HuH-7.5 (cell line): ENCODE measurements at regions not wholly inside any gene's neighbourhood (a gene's known extent, or its start where the extent isn't known, plus 50 kb on each side); places are given as distances from the start of the nearest gene placed in this dataset.

Experiments used
- DNase-seq: peaks from one replicate; pipeline ENCODE4 v3.0.0; 2011; ENCODE audit warnings: low spot score

GRCh38 chr2:43085505-43085904 lies 140.9 kb downstream of the ZFP36L2 start:
- DNase-seq, result no peak

DNA sequence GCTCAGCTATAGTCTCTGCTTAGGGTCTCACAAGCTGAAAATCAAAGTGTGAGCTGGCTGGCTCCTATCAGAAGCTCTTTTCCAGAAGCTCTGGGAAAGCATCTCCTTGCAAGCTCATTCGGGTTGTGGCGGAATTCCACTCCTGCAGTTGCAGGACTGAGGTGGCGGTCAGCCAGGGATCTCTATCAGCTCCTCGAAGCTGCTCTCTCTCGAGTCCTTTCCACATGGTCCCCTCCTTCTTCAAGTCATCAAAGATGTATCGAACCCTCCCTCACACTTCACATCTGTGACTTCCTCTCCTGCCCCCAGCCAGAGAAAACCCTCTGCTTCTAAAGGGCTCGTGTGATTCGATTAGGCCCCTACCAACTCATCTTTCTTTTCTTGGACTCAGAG lies 141.7 kb downstream of the ZFP36L2 start:
- no peak for DNase-seq

GRCh38 chr2:43083710-43084698 lies 142.4 kb downstream of the ZFP36L2 start:
- DNase-seq, result no peak

- DNase-seq, result no peak
These were observed 143.3 kb downstream of the ZFP36L2 start for GRCh38 chr2:43082903-43083677.

GRCh38 chr2:43082111-43082894 lies 144.1 kb downstream of the ZFP36L2 start:
- no peak for DNase-seq

GRCh38 chr2:43081131-43081765 lies 145.2 kb downstream of the ZFP36L2 start:
- DNase-seq, result no peak

- no peak for DNase-seq
These were observed 145.8 kb downstream of the ZFP36L2 start for GRCh38 chr2:43080571-43081021.

GRCh38 chr2:43078781-43079755 lies 147.3 kb downstream of the ZFP36L2 start:
- no peak for DNase-seq

DNA sequence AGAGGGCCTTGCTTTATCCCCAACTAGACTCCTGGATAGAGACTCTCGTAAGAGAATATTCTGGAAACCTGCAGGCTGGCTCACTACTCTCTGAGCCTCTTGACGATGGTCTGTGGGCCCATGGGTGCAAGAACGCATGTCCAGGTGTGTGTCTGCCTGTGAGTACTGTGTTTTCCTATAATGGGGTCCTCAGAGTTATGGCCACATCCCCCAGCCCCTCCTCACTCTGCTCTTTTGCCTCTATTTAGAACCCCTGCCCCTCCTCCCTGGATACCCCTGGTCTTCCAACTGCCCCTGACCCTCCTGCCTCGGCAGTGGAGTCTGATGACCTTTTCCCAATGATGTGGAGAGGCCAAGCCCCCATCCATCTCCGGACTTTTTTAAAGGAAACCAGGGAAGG lies 148.1 kb downstream of the ZFP36L2 start:
- DNase-seq, result no peak

- DNase-seq, result no peak
These were observed 148.5 kb downstream of the ZFP36L2 start for GRCh38 chr2:43077876-43078275.

DNA sequence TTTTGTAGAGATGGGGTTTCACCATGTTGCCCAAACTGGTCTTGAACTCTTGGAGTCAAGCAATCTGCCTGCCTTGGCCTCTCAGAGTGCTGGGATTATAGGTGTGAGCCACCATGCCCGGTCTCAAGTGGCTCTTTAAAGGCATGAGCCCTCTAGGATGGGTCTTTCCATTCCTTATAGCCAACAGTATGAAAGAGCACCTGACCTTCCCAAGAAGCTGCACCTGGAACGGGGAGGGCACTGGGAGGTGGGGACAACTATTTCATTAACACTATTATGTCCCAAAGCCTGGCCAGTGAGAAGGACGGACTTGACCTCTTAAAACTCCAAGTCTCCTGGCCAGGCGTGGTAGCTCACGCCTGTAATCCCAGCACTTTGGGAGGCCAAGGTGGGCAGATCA lies 149.7 kb downstream of the ZFP36L2 start:
- DNase-seq, result no peak

DNA sequence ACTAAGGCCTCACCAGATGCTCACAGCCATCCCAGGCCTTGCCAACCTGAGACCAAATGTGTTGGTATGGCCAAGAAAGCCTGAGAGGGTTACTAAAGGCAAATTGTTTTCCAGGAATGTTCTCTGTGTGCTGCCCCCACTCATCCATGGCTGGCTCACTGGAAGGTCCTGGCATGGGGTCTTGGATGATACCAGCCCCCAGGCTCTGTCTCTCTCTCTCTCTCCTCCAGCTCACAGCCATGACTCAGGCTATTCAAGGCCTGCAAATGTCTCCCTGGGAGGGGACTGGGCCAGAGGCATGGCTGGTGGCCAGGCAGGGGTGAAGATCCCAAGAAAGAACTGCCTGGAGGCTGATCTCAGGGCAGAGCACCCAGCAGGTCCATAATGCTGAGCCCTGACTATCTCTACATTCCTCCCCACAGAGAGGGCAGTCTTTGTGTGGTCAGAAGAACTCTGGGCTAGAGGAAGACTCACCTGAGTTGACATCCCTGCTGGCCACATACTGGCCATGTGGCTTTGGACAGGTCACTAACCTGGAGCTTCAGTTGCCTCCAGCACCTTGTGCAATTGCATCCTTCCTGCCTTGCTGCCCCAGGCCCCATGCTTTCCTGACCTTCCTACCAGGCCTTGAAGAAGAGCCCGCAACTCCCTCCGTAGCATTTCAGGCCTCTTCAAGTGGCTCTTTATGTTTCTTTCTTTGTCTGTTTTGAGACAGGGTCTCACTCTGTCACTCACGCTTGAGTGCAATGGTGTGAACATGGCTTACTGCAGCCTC lies 150.4 kb downstream of the ZFP36L2 start:
- no peak for DNase-seq

GRCh38 chr2:43075054-43075593 lies 151.3 kb downstream of the ZFP36L2 start:
- DNase-seq, result no peak

DNA sequence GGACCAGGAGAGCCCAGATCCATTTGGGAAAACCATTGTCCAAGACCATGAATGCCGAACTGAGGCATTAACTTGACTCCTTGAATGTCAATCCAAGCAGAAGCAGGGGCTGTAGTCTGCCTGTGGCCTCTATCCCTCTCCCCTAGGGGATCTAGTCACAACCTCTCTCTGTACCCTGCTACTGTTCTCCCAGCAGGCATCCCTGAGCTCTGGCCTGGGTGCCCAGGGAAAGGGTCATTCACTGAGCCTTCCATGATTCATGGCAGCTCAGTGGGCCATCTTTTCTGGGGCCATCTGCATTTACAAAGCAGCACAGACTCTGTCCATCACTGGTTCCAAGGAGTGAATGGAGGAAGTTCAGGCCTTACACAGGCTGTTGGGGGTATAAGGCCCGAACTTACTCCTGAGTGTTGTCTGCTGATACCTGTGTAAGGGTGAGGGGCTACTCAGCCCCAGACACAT lies 151.8 kb downstream of the ZFP36L2 start:
- DNase-seq, result no peak

DNA sequence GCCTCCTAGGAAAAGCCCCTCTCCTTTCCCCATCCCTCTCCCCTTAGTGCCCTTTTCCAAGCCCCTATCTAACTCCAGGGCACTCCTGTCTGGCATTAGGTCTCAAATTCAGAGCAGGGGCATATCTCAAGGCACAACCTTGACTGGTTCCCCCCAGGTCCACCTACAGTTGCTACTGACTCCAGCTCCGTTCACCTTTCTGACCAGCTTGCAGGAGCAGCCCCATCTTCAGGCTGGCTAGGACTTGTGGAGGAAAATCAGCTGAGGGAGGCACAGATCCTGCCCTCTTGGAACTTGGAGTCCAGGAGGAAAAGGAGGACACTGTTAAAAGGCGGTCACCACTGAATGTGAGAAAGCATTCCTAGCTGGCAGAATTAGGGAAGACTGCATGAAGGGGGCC lies 152.4 kb downstream of the ZFP36L2 start:
- DNase-seq, result no peak

GRCh38 chr2:43073401-43073825 lies 153.0 kb downstream of the ZFP36L2 start:
- DNase-seq, result no peak

GRCh38 chr2:43071599-43072550 lies 154.5 kb downstream of the ZFP36L2 start:
- no peak for DNase-seq
